Astrocyte (in vitro differentiated cells and primary cell): ENCODE measurements at regions not wholly inside any gene's neighbourhood (a gene's known extent, or its start where the extent isn't known, plus 50 kb on each side); places are given as distances from the start of the nearest gene placed in this dataset.

Experiments used
- DNase-seq: peaks from one replicate; pipeline ENCODE4 v3.0.0-alpha.2; 2010; ENCODE audit warnings: low read depth
- FAIRE-seq: peaks from 2 replicates; lab custom pipeline; 2011; peaks lifted over from hg19 to GRCh38; lab: Jason Lieb, UNC
- H2AFZ ChIP-seq: 2 replicates; pipeline ENCODE4 v1.6.0; 2012; ENCODE audit warnings: low read depth, low read length, inconsistent platforms
- H3K27ac ChIP-seq: 2 replicates; pipeline ENCODE4 v1.5.1; 2011; ENCODE audit warnings: low read depth, low read length, inconsistent platforms
- H3K27me3 ChIP-seq: 2 replicates; pipeline ENCODE4 v1.6.0; 2011; ENCODE audit warnings: low read length, inconsistent platforms; ENCODE audit not compliant: insufficient read depth
- H3K36me3 ChIP-seq: 2 replicates; pipeline ENCODE4 v1.5.1; 2011; ENCODE audit warnings: low read length, inconsistent platforms; ENCODE audit not compliant: insufficient read depth
- H3K4me1 ChIP-seq: 2 replicates; pipeline ENCODE4 v1.5.1; 2011; ENCODE audit warnings: low read length, inconsistent platforms; ENCODE audit not compliant: insufficient read depth
- H3K4me2 ChIP-seq: 2 replicates; pipeline ENCODE4 v1.6.0; 2012; ENCODE audit warnings: low read length, inconsistent platforms
- H3K4me3 ChIP-seq: 2 replicates; pipeline ENCODE4 v1.5.1; 2011; ENCODE audit warnings: low read depth, mild to moderate bottlenecking, low read length, inconsistent platforms; ENCODE audit not compliant: insufficient read depth
- H3K79me2 ChIP-seq: 2 replicates; pipeline ENCODE4 v1.6.0; 2012; ENCODE audit warnings: mild to moderate bottlenecking, low read length, inconsistent platforms; ENCODE audit not compliant: insufficient read depth
- H3K9ac ChIP-seq: 2 replicates; pipeline ENCODE4 v1.6.0; 2012; ENCODE audit warnings: mild to moderate bottlenecking, low read length, inconsistent platforms
- H3K9me3 ChIP-seq: 2 replicates; pipeline ENCODE4 v1.5.1; 2012; ENCODE audit warnings: low read depth, mild to moderate bottlenecking, low read length, inconsistent platforms; ENCODE audit not compliant: insufficient read depth
- H4K20me1 ChIP-seq: 2 replicates; pipeline ENCODE4 v1.6.0; 2012; ENCODE audit warnings: low read length, inconsistent platforms; ENCODE audit not compliant: insufficient read depth
- H3K27ac Mint-ChIP-seq: one replicate; pipeline ENCODE4 v1.8.0; 2021; ENCODE audit warnings: mild to moderate bottlenecking, mixed read lengths; ENCODE audit not compliant: unreplicated experiment
- H3K27me3 Mint-ChIP-seq: one replicate; pipeline ENCODE4 v1.8.0; 2021; ENCODE audit warnings: low read depth, mixed read lengths; ENCODE audit not compliant: unreplicated experiment
- H3K36me3 Mint-ChIP-seq: one replicate; pipeline ENCODE4 v1.8.0; 2021; ENCODE audit warnings: low read depth, mixed read lengths; ENCODE audit not compliant: unreplicated experiment
- H3K4me1 Mint-ChIP-seq: one replicate; pipeline ENCODE4 v1.8.0; 2021; ENCODE audit warnings: low read depth, mixed read lengths; ENCODE audit not compliant: unreplicated experiment
- H3K4me3 Mint-ChIP-seq: one replicate; pipeline ENCODE4 v1.8.0; 2021; ENCODE audit warnings: mild to moderate bottlenecking, moderate library complexity, mixed read lengths; ENCODE audit not compliant: unreplicated experiment
- H3K9me3 Mint-ChIP-seq: one replicate; pipeline ENCODE4 v1.8.0; 2021; ENCODE audit warnings: mild to moderate bottlenecking, mixed read lengths; ENCODE audit not compliant: unreplicated experiment
- CTCF ChIP-seq: IDR thresholded peaks from 2 replicates; pipeline ENCODE4 v1.5.1; 2011; ENCODE audit warnings: low read depth, mild to moderate bottlenecking, inconsistent platforms, low read length, moderate library complexity; ENCODE audit not compliant: insufficient read depth
- EZH2 ChIP-seq: IDR thresholded peaks from 2 replicates; pipeline ENCODE4 v1.6.1; 2012; ENCODE audit warnings: mild to moderate bottlenecking, low read length, inconsistent platforms; ENCODE audit not compliant: insufficient read depth

- TF ChIP-seq EZH2, result no peak
- no peak for TF ChIP-seq CTCF
- H3K4me3 Mint-ChIP-seq, result no peak overlapping the region
- DNase-seq, result no peak
- no peaks in the 10 kb centered on the region for H3K36me3 Mint-ChIP-seq
- H3K9me3 ChIP-seq, result peaks cover 2% of the 10 kb centered on the region
- no peaks in the 10 kb centered on the region for H3K79me2 ChIP-seq
- H3K36me3 ChIP-seq, result no peaks in the 10 kb centered on the region
- no peaks in the 10 kb centered on the region for H3K4me1 Mint-ChIP-seq
- no peak overlapping the region for H2AFZ ChIP-seq
- H3K4me3 ChIP-seq, result no peak overlapping the region
- no peak overlapping the region for H3K27ac ChIP-seq
- FAIRE-seq, result no peak
- H3K4me1 ChIP-seq, result no peaks in the 10 kb centered on the region
- H3K9ac ChIP-seq, result no peak overlapping the region
- no peaks in the 10 kb centered on the region for H3K27me3 ChIP-seq
- no peak overlapping the region for H3K27ac Mint-ChIP-seq
- H3K9me3 Mint-ChIP-seq, result peaks cover 2% of the 10 kb centered on the region
- no peak overlapping the region for H3K4me2 ChIP-seq
- H4K20me1 ChIP-seq, result no peaks in the 10 kb centered on the region
- no peaks in the 10 kb centered on the region for H3K27me3 Mint-ChIP-seq
Observed at GRCh38 chr2:81355436-81355835, 1050.9 kb upstream of the LRRTM1 start.

- no peak overlapping the region for H3K4me3 Mint-ChIP-seq
- Histone ChIP-seq H3K4me3 (no peak overlapping the region), H3K79me2 (no peaks in the 10 kb centered on the region), H3K9ac (no peak overlapping the region), H3K36me3 (no peaks in the 10 kb centered on the region), H3K27ac (no peak overlapping the region), H4K20me1 (no peaks in the 10 kb centered on the region), H2AFZ (no peak overlapping the region), H3K27me3 (no peaks in the 10 kb centered on the region), H3K9me3 (peaks cover 3% of the 10 kb centered on the region), H3K4me1 (no peaks in the 10 kb centered on the region), H3K4me2 (no peak overlapping the region)
- H3K9me3 Mint-ChIP-seq, result no peaks in the 10 kb centered on the region
- TF ChIP-seq EZH2, result no peak
- TF ChIP-seq CTCF, result no peak
- no peak overlapping the region for H3K27ac Mint-ChIP-seq
- peaks cover 2% of the 10 kb centered on the region for H3K4me1 Mint-ChIP-seq
- H3K27me3 Mint-ChIP-seq, result no peaks in the 10 kb centered on the region
- H3K36me3 Mint-ChIP-seq, result no peaks in the 10 kb centered on the region
- no peak for FAIRE-seq
- DNase-seq, result no peak
Observed at GRCh38 chr2:81334046-81334445, 1029.5 kb upstream of the LRRTM1 start.

- H3K4me2 ChIP-seq, result no peak overlapping the region
- H3K27me3 ChIP-seq, result no peaks in the 10 kb centered on the region
- Mint-ChIP-seq H3K4me1 (peaks cover 2% of the 10 kb centered on the region), H3K9me3 (no peaks in the 10 kb centered on the region), H3K27ac (no peak overlapping the region), H3K27me3 (no peaks in the 10 kb centered on the region), H3K4me3 (no peak overlapping the region), H3K36me3 (no peaks in the 10 kb centered on the region)
- H3K36me3 ChIP-seq, result no peaks in the 10 kb centered on the region
- H3K4me3 ChIP-seq, result no peak overlapping the region
- H3K79me2 ChIP-seq, result no peaks in the 10 kb centered on the region
- TF ChIP-seq EZH2, result no peak
- H4K20me1 ChIP-seq, result no peaks in the 10 kb centered on the region
- H3K9me3 ChIP-seq, result no peaks in the 10 kb centered on the region
- no peak overlapping the region for H2AFZ ChIP-seq
- no peak for FAIRE-seq
- H3K4me1 ChIP-seq, result no peaks in the 10 kb centered on the region
- H3K9ac ChIP-seq, result no peak overlapping the region
- H3K27ac ChIP-seq, result no peak overlapping the region
- DNase-seq, result no peak
Observed at GRCh38 chr2:81328968-81329367, 1024.4 kb upstream of the LRRTM1 start.
